Esophagus muscularis mucosa (tissue), 3 donors: ENCODE measurements at regions not wholly inside any gene's neighbourhood (a gene's known extent, or its start where the extent isn't known, plus 50 kb on each side); places are given as distances from the start of the nearest gene placed in this dataset.

Source experiments
- POLR2A ChIP-seq: fragments of 450-650 bp; IDR thresholded peaks from one replicate; pipeline ENCODE4 v1.6.1; 2017; ENCODE audit warnings: antibody characterized with exemption, moderate library complexity, mild to moderate bottlenecking, low read depth
- POLR2AphosphoS5 ChIP-seq, 2 donors: sonication (generic); formaldehyde crosslinking; IDR thresholded peaks; one replicate each; pipeline ENCODE4 v1.6.1; 2017; ENCODE audit warnings: antibody characterized with exemption in 2 of 2
- TF ChIP-seq, protein P1 (sequence below), 3 experiments: fragments of 200-600 bp in 2 of 3; fragments of 450-650 bp in 1 of 3; sonication (generic) in 2 of 3; IDR thresholded peaks; one replicate each; pipeline ENCODE4 v1.5.1; 2017 to 2019; ENCODE audit warnings: antibody characterized with exemption in 3 of 3, mild to moderate bottlenecking in 2 of 3, moderate library complexity in 1 of 3

DNA sequence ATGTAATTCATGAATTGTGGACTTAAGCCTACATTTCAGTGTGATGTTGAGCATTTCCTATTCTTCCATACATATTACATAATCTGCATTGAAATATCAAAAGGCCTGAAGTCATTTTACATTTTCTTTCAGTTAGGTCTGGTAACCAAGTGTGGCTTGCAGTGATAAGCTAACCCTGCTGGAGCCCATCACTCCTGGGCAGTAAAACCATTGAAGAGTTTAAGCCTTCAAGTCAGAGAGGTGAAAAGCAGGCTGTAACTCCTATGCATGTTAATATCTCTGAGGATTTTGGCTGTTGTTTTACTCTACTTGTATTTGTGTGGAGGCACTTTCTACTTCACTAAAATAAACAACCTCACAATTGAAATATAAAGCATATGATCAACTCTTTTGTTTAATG lies 248.8 kb downstream of the SLITRK5 start:
- TF ChIP-seq, protein P1, sequence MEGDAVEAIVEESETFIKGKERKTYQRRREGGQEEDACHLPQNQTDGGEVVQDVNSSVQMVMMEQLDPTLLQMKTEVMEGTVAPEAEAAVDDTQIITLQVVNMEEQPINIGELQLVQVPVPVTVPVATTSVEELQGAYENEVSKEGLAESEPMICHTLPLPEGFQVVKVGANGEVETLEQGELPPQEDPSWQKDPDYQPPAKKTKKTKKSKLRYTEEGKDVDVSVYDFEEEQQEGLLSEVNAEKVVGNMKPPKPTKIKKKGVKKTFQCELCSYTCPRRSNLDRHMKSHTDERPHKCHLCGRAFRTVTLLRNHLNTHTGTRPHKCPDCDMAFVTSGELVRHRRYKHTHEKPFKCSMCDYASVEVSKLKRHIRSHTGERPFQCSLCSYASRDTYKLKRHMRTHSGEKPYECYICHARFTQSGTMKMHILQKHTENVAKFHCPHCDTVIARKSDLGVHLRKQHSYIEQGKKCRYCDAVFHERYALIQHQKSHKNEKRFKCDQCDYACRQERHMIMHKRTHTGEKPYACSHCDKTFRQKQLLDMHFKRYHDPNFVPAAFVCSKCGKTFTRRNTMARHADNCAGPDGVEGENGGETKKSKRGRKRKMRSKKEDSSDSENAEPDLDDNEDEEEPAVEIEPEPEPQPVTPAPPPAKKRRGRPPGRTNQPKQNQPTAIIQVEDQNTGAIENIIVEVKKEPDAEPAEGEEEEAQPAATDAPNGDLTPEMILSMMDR (IDR thresholded peaks at IDR 0.05): no peak
- TF ChIP-seq POLR2A (no peak), POLR2AphosphoS5 (IDR thresholded peaks at IDR 0.05) (no peak)
